NB4 (cell line): ENCODE measurements at regions not wholly inside any gene's neighbourhood (a gene's known extent, or its start where the extent isn't known, plus 50 kb on each side); places are given as distances from the start of the nearest gene placed in this dataset.

Source experiments
- MYC ChIP-seq: IDR thresholded peaks from 2 replicates; pipeline ENCODE4 v1.6.1; 2011; ENCODE audit warnings: low read depth, low read length
- POLR2A ChIP-seq: IDR thresholded peaks from 2 replicates; pipeline ENCODE4 v1.6.1; 2011; ENCODE audit warnings: mild to moderate bottlenecking; ENCODE audit not compliant: insufficient read length; ENCODE audit errors: extremely low read depth
- TF ChIP-seq, protein P1 (sequence below): IDR thresholded peaks from one replicate; pipeline ENCODE4 v1.5.1; 2012; ENCODE audit warnings: low read depth, low read length
- TF ChIP-seq, protein P2 (sequence below): IDR thresholded peaks from 2 replicates; pipeline ENCODE4 v1.6.1; 2011; ENCODE audit warnings: low read depth, low read length

GRCh38 chr12:66959276-66959675 is 280.4 kb upstream of the GRIP1 start:
- no peak for TF ChIP-seq MYC
- TF ChIP-seq, protein P1, sequence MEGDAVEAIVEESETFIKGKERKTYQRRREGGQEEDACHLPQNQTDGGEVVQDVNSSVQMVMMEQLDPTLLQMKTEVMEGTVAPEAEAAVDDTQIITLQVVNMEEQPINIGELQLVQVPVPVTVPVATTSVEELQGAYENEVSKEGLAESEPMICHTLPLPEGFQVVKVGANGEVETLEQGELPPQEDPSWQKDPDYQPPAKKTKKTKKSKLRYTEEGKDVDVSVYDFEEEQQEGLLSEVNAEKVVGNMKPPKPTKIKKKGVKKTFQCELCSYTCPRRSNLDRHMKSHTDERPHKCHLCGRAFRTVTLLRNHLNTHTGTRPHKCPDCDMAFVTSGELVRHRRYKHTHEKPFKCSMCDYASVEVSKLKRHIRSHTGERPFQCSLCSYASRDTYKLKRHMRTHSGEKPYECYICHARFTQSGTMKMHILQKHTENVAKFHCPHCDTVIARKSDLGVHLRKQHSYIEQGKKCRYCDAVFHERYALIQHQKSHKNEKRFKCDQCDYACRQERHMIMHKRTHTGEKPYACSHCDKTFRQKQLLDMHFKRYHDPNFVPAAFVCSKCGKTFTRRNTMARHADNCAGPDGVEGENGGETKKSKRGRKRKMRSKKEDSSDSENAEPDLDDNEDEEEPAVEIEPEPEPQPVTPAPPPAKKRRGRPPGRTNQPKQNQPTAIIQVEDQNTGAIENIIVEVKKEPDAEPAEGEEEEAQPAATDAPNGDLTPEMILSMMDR: no peak
- no peak for TF ChIP-seq POLR2A
- TF ChIP-seq, protein P2, sequence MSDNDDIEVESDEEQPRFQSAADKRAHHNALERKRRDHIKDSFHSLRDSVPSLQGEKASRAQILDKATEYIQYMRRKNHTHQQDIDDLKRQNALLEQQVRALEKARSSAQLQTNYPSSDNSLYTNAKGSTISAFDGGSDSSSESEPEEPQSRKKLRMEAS: no peak
